ENCODE measurements at regions not wholly inside any gene's neighbourhood (a gene's known extent, or its start where the extent isn't known, plus 50 kb on each side); places are given as distances from the start of the nearest gene placed in this dataset.
A peak's percentile ranks its signal among the peaks of the same experiment; 100 is the strongest.

DNA sequence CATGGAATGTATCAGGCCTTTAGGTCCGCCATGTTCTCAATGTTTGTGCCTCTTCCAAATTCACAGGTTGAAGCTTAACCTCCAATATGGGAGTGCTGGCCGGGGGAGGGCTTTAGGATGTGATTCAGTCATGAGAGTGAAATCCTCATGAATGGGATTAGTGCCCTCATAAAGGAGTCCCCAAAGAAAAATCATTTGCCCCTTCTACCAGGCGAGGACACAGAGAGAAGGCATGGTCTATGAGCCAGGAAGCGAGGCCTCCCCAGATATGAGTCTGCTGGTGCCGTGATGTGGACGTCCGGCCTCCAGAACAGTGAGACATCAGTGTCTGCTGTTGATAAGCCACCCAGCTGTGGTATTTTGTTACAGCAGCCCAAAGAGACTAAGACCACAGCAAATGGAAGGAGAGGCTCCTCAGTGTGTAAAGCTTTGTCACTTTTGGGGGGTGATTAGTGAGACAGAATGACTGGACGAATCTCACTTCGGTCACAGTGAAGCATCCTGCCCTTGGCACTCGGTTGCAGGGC, 231.3 kb upstream of the KLF6 start:
- no peaks in the 10 kb centered on the region for H3K9me3 ChIP-seq (ENCODE audit: control insufficient read depth, insufficient read depth, low read depth, low read length)
- H3K36me3 ChIP-seq (ENCODE audit: control insufficient read depth in 2 of 2, insufficient read depth in 1 of 2, low read length in 2 of 2) = no peaks in the 10 kb centered on the region
- no peak overlapping the region for H3K4me3 ChIP-seq (ENCODE audit: low read depth, low read length)
- POLR2A ChIA-PET = no interaction called here
- CTCF ChIA-PET = no interaction called here
- no peak overlapping the region for H3K27ac ChIP-seq (ENCODE audit: extremely low read depth, low read depth, low read length)
- TF ChIP-seq ZNF530 (tag by site-specific recombination; IDR thresholded peaks at IDR 0.05; ENCODE audit: low read depth) (no peak), ZFP41 (tag by site-specific recombination; IDR thresholded peaks at IDR 0.05; ENCODE audit: borderline replicate concordance) (no peak), KLF17 (tag by site-specific recombination; IDR thresholded peaks at IDR 0.05) (no peak), ZNF211 (tag by site-specific recombination; IDR thresholded peaks at IDR 0.05; ENCODE audit: low read depth) (no peak), ZNF175 (tag by site-specific recombination; IDR thresholded peaks at IDR 0.05) (no peak), ZSCAN30 (tag by site-specific recombination; IDR thresholded peaks at IDR 0.05) (no peak)
- TF ChIP-seq, protein P1, sequence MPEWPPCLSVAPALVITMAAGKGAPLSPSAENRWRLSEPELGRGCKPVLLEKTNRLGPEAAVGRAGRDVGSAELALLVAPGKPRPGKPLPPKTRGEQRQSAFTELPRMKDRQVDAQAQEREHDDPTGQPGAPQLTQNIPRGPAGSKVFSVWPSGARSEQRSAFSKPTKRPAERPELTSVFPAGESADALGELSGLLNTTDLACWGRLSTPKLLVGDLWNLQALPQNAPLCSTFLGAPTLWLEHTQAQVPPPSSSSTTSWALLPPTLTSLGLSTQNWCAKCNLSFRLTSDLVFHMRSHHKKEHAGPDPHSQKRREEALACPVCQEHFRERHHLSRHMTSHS (tag by site-specific recombination; IDR thresholded peaks at IDR 0.05) = no peak
- no peaks in the 10 kb centered on the region for H3K4me1 ChIP-seq (ENCODE audit: control insufficient read depth, insufficient read depth, low read length)

GRCh38 chr10:4013651-4014121, 228.7 kb upstream of the KLF6 start:
- no peaks in the 10 kb centered on the region for H3K36me3 ChIP-seq (ENCODE audit: control insufficient read depth in 2 of 2, insufficient read depth in 1 of 2, low read length in 2 of 2)
- TF ChIP-seq ZNF140 (tag by site-specific recombination; IDR thresholded peaks at IDR 0.05) (no peak), ZFP69B (tag by site-specific recombination; IDR thresholded peaks at IDR 0.05) (no peak), KLF8 (tag by site-specific recombination; IDR thresholded peaks at IDR 0.05) (no peak), TCF7L2 (IDR thresholded peaks at IDR 0.05; ENCODE audit: borderline replicate concordance, low read depth, low read length) (no peak), ZSCAN23 (tag by site-specific recombination; IDR thresholded peaks at IDR 0.05) (no peak), ZNF510 (tag by site-specific recombination; IDR thresholded peaks at IDR 0.05; ENCODE audit: insufficient replicate concordance) (no peak)
- H3K9me3 ChIP-seq (ENCODE audit: control insufficient read depth, insufficient read depth, low read depth, low read length) = no peaks in the 10 kb centered on the region
- no peaks in the 10 kb centered on the region for H3K4me1 ChIP-seq (ENCODE audit: control insufficient read depth, insufficient read depth, low read length)
- ChIA-PET CTCF (no interaction called here), POLR2A (no interaction called here)
- no peak overlapping the region for H3K4me3 ChIP-seq (ENCODE audit: low read depth, low read length)
- no peak overlapping the region for H3K27ac ChIP-seq (ENCODE audit: extremely low read depth, low read depth, low read length)

DNA sequence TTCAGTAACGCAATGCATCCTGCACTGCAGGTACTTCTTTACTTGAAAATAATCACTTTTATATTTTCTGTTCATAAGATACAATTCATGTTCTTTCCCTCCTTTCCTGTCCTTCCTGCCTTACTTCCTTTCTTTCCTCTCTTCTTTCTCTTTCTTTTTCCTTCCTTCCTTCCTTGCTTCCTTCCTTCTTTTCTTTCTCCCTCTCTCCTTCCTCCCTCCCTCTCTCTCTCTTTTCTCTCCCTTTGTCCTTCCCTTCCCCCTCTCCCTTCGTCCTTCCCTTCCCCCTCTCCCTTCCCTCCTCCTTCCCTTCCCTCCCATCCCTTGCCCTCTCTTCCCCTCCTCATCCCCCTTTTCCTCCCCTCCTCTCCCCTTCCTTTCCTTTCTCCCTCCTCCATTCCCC, 227.8 kb upstream of the KLF6 start:
- Histone ChIP-seq H3K4me3 (ENCODE audit: low read depth, low read length) (no peak overlapping the region), H3K9me3 (ENCODE audit: control insufficient read depth, insufficient read depth, low read depth, low read length) (no peaks in the 10 kb centered on the region), H3K27ac (ENCODE audit: extremely low read depth, low read depth, low read length) (no peak overlapping the region), H3K4me1 (ENCODE audit: control insufficient read depth, insufficient read depth, low read length) (no peaks in the 10 kb centered on the region), H3K36me3 (ENCODE audit: control insufficient read depth in 2 of 2, insufficient read depth in 1 of 2, low read length in 2 of 2) (no peaks in the 10 kb centered on the region)
- TF ChIP-seq ZNF366 (tag by site-specific recombination; conservative IDR thresholded peaks at IDR 0.05) (peak; percentile 87), ZNF174 (tag by site-specific recombination; IDR thresholded peaks at IDR 0.05) (no peak)
- ChIA-PET CTCF (no interaction called here), POLR2A (interaction anchor here (0.6 kb wide), 1 partner anchor 121 kb away, joined by 4 read pairs; no protein-coding TSS in a partner anchor)

GRCh38 chr10:4011136-4011812, 226.3 kb upstream of the KLF6 start:
- ChIA-PET POLR2A (no interaction called here), CTCF (no interaction called here)
- no peaks in the 10 kb centered on the region for H3K4me1 ChIP-seq (ENCODE audit: control insufficient read depth, insufficient read depth, low read length)
- H3K9me3 ChIP-seq (ENCODE audit: control insufficient read depth, insufficient read depth, low read depth, low read length) = no peaks in the 10 kb centered on the region
- no peaks in the 10 kb centered on the region for H3K36me3 ChIP-seq (ENCODE audit: control insufficient read depth in 2 of 2, insufficient read depth in 1 of 2, low read length in 2 of 2)
- TF ChIP-seq ZNF449 (tag by site-specific recombination; IDR thresholded peaks at IDR 0.05) (no peak), SCRT2 (tag by site-specific recombination; IDR thresholded peaks at IDR 0.05) (no peak)
- H3K27ac ChIP-seq (ENCODE audit: extremely low read depth, low read depth, low read length) = no peak overlapping the region
- H3K4me3 ChIP-seq (ENCODE audit: low read depth, low read length) = no peak overlapping the region
